IPS DF 4.7 (cell line): ENCODE measurements at regions not wholly inside any gene's neighbourhood (a gene's known extent, or its start where the extent isn't known, plus 50 kb on each side); places are given as distances from the start of the nearest gene placed in this dataset.
"Not testable (repeated sequence)": the region's sequence is repeated elsewhere in the genome, so short reads cannot be mapped to it uniquely, and the experiment has no call there.

Experiments used
- DNase-seq: peaks from one replicate; pipeline ENCODE4 v3.0.0-alpha.2; 2013; ENCODE audit warnings: low spot score; ENCODE audit errors: extremely low read depth

DNA sequence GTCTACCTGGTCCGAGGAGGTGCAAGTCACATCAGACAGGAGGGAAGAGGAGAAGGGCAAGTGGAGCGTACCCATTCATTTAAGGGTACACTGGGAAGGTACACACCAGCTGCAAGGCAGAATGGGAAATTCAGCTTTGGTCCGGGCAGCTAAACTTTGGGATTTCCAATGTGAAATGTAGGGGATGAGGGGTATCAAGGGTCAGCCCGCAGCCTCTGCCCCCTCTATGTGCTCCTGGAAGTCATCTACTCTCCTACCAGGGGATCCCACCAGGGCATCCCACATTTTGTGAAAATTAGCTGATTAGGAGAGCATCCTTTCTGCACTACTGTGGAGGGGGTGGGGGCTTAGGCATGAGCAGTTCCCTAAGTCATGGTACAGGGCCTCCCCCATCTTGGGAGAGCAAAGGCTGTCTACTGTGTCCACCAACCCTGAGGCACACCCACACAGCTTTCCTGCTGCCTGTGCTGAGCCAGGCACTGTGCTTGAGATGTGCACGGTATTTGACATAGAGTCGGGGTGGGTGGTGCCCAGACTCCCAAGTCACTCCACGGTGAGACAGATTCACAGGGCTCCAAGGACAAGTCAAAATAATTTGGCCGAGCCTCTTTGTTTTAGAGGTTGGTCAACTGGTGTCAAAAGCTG lies 189.1 kb upstream of the SULF2 start:
- DNase-seq, result no peak

- DNase-seq, result no peak
These were observed 188.4 kb upstream of the SULF2 start for GRCh38 chr20:47973519-47974233.

DNA sequence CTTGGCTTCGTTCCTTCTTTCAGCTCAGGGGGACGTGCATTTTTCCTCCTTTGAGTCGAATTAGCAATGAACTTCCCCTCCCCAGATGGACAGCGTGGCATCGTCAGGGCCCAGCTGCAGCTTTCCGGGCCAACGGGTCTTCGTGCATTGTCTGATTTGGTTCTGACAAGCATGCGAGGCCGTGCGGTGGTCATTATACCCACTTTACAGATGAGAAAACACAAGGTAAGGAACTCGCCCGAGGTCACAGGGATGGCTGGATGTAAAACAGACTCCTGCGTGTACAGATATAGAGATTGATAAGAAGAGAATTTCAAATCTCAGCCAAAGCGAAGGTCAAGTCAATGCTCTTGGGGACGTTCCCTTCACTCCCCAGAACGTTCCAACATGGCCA lies 187.6 kb upstream of the SULF2 start:
- DNase-seq, result no peak

DNA sequence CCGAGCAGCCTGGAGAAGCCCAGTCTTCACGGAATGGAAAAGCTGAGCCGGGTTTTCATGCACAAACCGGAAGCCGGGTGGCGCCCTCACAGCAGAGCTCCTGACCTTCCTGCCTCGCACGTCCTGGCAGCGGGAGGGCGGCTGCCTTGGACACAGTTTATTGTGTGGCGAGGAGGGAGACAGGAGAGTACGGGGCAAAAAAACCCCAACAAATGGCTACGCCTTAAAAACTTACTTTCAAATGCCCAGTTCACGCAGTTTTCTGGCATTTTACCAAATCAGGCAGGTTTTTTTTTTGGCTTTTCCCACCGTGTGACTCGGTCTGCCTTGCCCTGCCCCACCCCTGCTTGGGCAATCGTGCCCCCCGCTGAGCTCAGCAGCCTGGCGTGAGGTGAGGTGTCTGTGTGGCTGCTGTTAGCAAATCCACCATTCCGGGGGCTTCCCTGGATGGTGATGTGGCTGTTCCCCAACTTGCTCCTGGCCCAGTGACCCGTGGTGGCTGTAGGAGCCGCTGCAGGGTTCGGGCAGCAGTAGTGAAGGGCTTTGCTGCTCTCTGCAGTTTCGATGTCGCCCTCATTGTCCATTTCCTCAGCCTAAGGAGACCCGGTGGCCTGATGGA lies 187.1 kb upstream of the SULF2 start:
- not testable (repeated sequence) for DNase-seq

GRCh38 chr20:47971058-47971791 lies 185.9 kb upstream of the SULF2 start:
- no peak for DNase-seq

GRCh38 chr20:47970282-47970903 lies 185.1 kb upstream of the SULF2 start:
- DNase-seq, result no peak

- no peak for DNase-seq
These were observed 184.1 kb upstream of the SULF2 start for GRCh38 chr20:47969426-47969825.

DNA sequence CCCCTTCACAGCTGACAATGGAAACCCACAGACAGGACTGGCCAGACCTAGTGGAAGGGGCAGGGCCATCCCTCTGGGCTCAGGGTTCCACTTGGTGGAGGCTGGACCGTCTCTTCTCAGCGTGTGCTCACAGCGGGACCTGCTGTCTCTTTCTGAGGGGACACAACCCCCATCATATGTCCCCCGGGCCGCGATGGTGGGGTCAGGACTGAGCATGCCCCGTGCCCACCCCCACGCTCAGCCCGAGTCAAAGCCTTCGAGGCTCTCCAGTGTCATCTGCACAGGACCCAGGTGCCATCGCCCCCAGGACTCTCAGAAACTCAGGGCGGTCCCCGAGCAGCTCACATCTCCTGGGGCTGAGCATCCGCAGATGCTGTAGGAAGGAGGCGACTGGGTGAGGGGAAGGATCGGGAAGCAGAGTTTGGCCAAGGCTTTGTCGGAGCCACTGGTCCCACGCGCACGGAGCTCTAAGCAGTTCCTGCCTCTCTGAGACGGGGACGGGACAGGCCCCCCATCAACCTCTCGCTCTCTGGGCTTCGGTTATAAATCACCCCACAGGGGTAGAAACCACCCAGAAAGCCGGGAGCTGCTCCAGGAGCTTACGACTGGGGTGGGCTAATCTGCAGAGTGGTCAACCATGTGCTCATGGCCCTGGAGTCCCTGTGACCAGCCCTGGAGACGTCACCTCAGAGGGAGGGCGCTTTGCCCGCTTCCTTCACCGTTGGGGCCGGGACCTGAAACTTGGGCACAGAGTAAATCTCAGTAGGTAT lies 183.4 kb upstream of the SULF2 start:
- DNase-seq, result no peak

DNA sequence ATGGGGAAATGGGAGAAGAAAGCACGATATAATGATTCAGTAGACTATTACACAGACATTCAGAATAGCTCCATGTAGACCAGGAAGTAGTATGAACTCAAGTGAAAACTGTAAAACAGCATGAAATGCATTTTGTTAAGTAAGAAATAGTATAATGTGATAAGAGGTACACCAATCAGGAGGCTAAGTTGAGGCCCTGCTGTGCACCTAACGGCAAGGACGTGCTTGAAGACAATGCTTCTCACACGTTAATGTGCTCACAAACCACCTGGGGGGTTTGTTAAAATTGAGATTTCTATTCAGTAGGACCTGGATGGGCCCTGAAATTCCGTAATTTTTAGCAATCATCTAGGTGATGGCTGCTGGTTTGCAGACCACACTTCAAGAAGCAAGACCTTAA lies 178.9 kb upstream of the SULF2 start:
- no peak for DNase-seq

- DNase-seq, result no peak
These were observed 177.7 kb upstream of the SULF2 start for GRCh38 chr20:47963022-47963421.

DNA sequence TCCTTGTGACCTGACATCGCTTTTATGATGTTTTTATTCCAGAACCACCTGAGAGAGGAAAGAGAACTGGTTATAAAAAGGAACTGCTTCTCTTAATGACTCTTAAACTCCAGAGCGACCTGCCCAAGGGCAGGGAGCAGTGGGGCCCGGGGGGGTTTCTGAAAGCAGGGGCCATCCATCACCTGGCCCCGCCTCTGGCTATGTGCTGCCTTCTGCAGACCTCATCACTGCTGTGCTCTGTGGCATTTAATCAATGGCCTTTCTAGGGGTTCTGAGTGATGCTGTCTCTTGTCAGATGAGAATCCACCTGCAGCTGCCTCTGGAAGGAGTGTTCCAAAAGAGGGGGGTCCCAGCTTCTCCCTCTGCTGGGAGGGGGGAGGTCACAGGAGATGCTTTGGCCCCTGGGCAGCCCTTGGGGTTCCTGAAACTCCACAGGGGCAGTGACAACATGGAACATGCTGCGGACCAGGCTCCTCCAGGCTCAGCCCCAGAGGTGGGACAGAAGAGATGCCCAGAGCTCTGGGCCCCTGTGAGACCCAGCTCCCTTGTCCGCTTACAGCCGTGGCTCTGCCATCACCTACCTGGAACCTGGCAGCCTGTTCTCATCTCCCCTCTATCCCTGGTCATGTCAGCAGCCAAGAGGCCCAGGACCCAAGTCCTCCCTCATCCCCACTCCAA lies 177.1 kb upstream of the SULF2 start:
- DNase-seq, result no peak

GRCh38 chr20:47960769-47961541 lies 175.7 kb upstream of the SULF2 start:
- no peak for DNase-seq

GRCh38 chr20:47960277-47960676 lies 175.0 kb upstream of the SULF2 start:
- no peak for DNase-seq

DNA sequence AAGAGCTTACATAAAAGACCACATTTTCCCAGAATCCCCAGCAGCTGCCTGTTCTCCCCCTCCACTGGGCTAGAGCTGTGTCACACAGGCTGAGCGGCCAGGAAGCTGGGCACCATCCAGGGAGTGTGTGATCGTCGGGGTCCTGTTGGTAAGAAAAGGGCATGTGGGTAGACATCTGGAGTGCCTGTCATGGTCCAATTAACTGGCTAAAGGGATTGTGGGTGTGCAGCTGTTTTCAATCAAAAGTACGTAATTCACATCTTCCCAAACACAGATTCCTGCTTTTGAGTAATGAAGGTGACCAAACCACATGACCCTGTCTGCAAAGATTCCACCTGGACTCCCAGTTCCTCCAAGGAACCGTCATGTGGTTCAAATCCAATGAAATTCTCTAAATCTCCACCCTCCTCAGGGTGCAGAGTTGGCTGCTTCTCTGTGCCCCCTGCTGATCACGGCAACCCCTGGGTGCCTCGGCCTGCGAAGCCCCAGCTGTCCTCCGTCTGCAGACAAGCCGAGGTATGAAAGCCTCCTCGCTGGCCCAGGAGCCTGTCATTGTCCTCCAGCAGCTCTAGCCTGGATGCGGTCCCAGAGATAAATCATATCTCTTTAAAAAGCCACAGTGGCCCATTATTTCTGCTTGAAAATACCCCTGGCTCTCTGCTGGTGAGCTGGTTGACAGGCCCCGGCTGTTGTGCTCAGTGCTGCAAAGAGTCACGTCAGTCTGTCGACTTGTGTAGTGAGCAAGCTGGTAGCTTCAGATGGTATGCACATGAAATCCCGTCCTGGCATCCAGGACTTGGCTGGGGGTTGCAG lies 172.9 kb upstream of the SULF2 start:
- not testable (repeated sequence) for DNase-seq

- DNase-seq, result no peak
These were observed 171.9 kb upstream of the SULF2 start for GRCh38 chr20:47957135-47957534.

GRCh38 chr20:47956268-47956995 lies 171.2 kb upstream of the SULF2 start:
- no peak for DNase-seq

- no peak for DNase-seq
These were observed 168.2 kb upstream of the SULF2 start for GRCh38 chr20:47953471-47953870.

- no peak for DNase-seq
These were observed 166.8 kb upstream of the SULF2 start for GRCh38 chr20:47952023-47952564.
